Activated B cell treated with CpG ODN at 0.5 μM for 24 hours (primary cell): ENCODE measurements at regions not wholly inside any gene's neighbourhood (a gene's known extent, or its start where the extent isn't known, plus 50 kb on each side); places are given as distances from the start of the nearest gene placed in this dataset.

Experiments
- ATAC-seq: fragments of 200-7000 bp; cut with Tn5 transposase; one replicate; pipeline ENCODE4 v1.10.0; 2021; ENCODE audit warnings: low read depth, mild to moderate bottlenecking, moderate library complexity
- CTCF ChIA-PET: fragments of 350-600 bp; sonication (Branson Sonifier 250); formaldehyde crosslinking; loops from one replicate; lab custom pipeline; 2021; ENCODE audit warnings: antibody characterized with exemption; lab: Charles Lee
- POLR2A ChIA-PET: fragments of 350-600 bp; sonication (Branson Sonifier 250); formaldehyde crosslinking; loops from one replicate; lab custom pipeline; 2021; ENCODE audit warnings: antibody characterized with exemption; lab: Charles Lee
- DNase-seq: peaks from one replicate; pipeline ENCODE4 v3.0.0; 2022
- H3K27ac Mint-ChIP-seq: one replicate; pipeline ENCODE4 v1.8.0; 2020; ENCODE audit warnings: mixed read lengths
- H3K27me3 Mint-ChIP-seq: one replicate; pipeline ENCODE4 v1.8.0; 2021; ENCODE audit warnings: mixed read lengths
- H3K36me3 Mint-ChIP-seq: one replicate; pipeline ENCODE4 v1.8.0; 2021; ENCODE audit warnings: low read depth, mixed read lengths
- H3K4me1 Mint-ChIP-seq: one replicate; pipeline ENCODE4 v1.8.0; 2021; ENCODE audit warnings: mixed read lengths
- H3K4me3 Mint-ChIP-seq: one replicate; pipeline ENCODE4 v1.8.0; 2020; ENCODE audit warnings: mild to moderate bottlenecking, mixed read lengths
- H3K9me3 Mint-ChIP-seq: one replicate; pipeline ENCODE4 v1.8.0; 2020; ENCODE audit warnings: mixed read lengths
- intact Hi-C: fragments of 100-400 bp; cut with micrococcal nuclease; formaldehyde crosslinking; loops from one replicate; pipeline ENCODE4 v1.15.1; 2024
- TF ChIP-seq, protein P1 (sequence below): fragments of 200-600 bp; IDR thresholded peaks from one replicate; pipeline ENCODE4 v1.8.0; 2022; ENCODE audit warnings: antibody characterized with exemption, mild to moderate bottlenecking

DNA sequence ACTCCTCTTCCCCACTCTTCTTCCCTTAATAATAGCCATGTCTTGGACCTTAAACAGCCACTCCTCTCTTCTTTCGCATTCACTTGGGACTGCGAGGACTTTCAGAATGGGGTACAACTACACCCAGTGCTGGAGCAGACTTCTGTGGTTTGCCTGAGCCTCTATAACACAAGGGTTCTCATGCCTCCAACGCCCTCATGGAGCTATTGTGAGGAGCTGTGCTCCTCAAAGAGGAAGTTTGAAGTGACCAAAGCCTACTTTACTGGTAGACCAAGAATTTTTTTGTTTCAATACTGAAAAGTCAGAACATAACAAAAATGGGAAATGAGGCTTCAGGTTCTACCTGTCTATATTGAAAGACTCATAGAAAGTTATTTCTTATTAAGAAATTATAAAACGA is 316.4 kb downstream of the PIK3R1 start:
- peaks cover 8% of the 10 kb centered on the region for H3K27me3 Mint-ChIP-seq
- ChIA-PET POLR2A (no interaction called here), CTCF (no interaction called here)
- TF ChIP-seq, protein P1, sequence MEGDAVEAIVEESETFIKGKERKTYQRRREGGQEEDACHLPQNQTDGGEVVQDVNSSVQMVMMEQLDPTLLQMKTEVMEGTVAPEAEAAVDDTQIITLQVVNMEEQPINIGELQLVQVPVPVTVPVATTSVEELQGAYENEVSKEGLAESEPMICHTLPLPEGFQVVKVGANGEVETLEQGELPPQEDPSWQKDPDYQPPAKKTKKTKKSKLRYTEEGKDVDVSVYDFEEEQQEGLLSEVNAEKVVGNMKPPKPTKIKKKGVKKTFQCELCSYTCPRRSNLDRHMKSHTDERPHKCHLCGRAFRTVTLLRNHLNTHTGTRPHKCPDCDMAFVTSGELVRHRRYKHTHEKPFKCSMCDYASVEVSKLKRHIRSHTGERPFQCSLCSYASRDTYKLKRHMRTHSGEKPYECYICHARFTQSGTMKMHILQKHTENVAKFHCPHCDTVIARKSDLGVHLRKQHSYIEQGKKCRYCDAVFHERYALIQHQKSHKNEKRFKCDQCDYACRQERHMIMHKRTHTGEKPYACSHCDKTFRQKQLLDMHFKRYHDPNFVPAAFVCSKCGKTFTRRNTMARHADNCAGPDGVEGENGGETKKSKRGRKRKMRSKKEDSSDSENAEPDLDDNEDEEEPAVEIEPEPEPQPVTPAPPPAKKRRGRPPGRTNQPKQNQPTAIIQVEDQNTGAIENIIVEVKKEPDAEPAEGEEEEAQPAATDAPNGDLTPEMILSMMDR = no peak
- H3K36me3 Mint-ChIP-seq = no peaks in the 10 kb centered on the region
- intact Hi-C loops = no loop called here
- peaks cover 3% of the 10 kb centered on the region for H3K9me3 Mint-ChIP-seq
- DNase-seq (no peak), ATAC-seq (no peak)
- H3K4me3 Mint-ChIP-seq = no peak overlapping the region
- no peaks in the 10 kb centered on the region for H3K4me1 Mint-ChIP-seq
- no peak overlapping the region for H3K27ac Mint-ChIP-seq

DNA sequence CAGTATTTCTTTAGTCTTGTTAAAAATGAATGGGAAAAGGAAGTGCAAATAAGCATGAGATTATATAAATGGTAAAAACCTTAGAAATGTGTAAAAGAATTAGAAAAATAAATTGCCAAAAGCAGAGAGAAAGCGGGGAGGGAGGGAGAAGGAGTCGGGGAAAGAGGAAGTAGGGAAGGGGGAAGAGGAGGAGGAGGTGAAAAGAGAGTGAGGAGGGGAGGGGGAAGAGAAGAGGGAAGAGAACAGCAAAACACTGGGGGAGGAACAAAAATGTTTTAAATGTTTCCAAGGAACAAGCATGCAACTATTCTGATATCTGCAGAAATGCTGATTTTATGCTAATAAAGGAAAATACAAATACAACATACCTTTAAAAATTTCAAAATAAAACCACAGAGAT is 317.5 kb downstream of the PIK3R1 start:
- CTCF ChIA-PET = no interaction called here
- no peak overlapping the region for H3K27ac Mint-ChIP-seq
- H3K9me3 Mint-ChIP-seq = peaks cover under 1% of the 10 kb centered on the region
- TF ChIP-seq, protein P1 = no peak
- H3K4me1 Mint-ChIP-seq = no peaks in the 10 kb centered on the region
- H3K27me3 Mint-ChIP-seq = peaks cover 8% of the 10 kb centered on the region
- H3K4me3 Mint-ChIP-seq = no peak overlapping the region
- H3K36me3 Mint-ChIP-seq = no peaks in the 10 kb centered on the region
- DNase-seq (no peak), ATAC-seq (no peak)
- POLR2A ChIA-PET = no interaction called here
- intact Hi-C loops = no loop called here

DNA sequence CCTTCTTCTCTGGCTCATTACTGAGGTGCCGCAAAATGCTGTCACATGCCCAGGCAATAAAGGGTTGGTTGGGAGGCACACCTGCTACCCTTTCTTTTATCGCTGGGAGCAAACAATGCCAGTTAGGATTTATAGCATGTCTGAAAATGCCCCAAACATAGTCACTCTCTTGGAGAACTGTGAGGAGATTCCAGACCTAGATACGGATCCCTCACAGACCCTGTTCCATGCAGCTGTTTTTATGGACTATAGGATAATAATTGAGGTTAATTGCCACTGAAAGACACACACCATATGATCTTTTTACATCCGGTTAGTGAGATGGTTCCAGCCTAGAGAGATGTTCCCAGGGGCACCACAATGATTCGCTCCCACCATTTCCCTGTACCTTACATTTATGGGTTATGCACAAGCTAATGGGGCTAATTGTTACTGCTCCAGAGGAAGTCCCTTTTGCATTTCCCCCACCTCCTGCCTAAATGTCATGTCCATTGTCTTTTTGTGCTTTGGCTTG is 318.1 kb downstream of the PIK3R1 start:
- ChIA-PET POLR2A (no interaction called here), CTCF (no interaction called here)
- no peak for DNase-seq

DNA sequence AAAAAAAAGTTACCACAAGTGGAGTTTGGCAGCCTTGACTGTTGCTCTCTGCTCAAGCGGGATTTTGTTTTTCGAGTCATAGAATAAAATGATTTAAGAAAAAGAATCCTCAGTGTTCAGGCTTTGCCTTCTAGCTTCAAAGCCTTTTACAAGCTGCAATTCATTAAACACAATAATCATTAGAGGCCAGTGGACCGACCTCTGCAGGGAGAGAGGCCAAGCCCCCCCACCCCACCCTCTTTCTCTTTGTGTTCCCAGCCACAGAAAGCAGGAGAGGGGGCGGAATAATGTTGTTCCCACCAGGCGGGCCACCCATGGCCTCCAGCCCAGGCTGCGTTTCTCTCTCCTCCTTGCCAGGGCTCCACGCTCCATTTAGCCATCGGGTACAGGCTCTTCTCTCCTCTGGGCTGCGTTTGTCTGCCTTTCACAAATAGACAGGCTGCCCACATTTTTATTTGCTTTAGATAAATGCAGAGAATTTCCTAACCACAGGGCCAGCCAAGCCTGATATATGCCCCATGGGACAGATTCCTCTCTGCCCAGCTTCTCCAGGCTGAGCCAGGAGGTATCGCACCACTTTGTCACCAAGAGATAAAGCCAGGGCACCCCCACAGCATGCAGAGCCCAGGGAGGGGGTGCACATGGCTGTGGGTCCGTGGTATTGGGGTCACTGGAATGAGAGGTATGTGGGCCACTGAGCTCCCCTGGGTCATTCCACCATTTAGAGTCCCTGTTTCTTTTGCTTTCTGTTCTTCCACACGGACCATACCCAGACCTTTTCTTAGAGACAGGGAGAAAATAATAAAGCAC is 318.8 kb downstream of the PIK3R1 start:
- CTCF ChIA-PET = no interaction called here
- no peaks in the 10 kb centered on the region for H3K9me3 Mint-ChIP-seq
- H3K27ac Mint-ChIP-seq = no peak overlapping the region
- ATAC-seq (no peak), DNase-seq (no peak)
- POLR2A ChIA-PET = no interaction called here
- peaks cover 19% of the 10 kb centered on the region for H3K27me3 Mint-ChIP-seq
- H3K4me1 Mint-ChIP-seq = no peaks in the 10 kb centered on the region
- intact Hi-C loops = no loop called here
- TF ChIP-seq, protein P1 = no peak
- H3K4me3 Mint-ChIP-seq = no peak overlapping the region
- H3K36me3 Mint-ChIP-seq = no peaks in the 10 kb centered on the region

More for the DNA sequence above, 318.1 kb downstream of the PIK3R1 start:
- Mint-ChIP-seq H3K27ac (no peak overlapping the region), H3K4me3 (no peak overlapping the region), H3K9me3 (no peaks in the 10 kb centered on the region), H3K27me3 (peaks cover 13% of the 10 kb centered on the region), H3K36me3 (no peaks in the 10 kb centered on the region), H3K4me1 (no peaks in the 10 kb centered on the region)
- intact Hi-C loops = no loop called here
- no peak for ATAC-seq
- TF ChIP-seq, protein P1 = no peak

DNA sequence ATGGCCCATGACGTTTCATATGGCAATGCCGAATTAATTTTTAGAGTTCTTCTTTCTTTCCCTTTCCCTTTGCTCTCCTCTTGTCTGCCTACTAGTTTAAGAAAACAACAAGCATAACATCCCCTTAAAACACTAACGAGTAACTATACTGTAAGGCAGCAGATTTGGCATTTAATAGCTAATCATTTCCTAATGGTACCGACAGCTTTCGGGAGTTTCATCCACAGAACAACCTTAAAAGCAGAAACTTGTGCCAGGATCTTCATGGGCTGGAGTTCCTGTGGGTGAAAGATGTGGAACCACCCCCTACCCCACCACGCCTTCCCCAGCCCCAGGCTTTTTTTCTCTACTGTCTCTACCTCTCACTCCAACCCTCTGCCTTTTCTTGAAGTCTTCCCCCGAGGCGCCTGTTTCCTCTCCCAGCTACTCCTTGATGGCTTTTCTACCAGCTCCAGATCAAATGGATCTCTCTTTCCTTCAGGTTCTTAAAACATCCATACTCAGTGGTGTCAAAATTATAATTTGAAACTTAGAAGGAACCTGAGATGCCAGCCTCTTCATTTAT is 319.5 kb downstream of the PIK3R1 start:
- intact Hi-C loops = no loop called here
- H3K4me3 Mint-ChIP-seq = no peak overlapping the region
- H3K27me3 Mint-ChIP-seq = peaks cover 26% of the 10 kb centered on the region
- no peak overlapping the region for H3K27ac Mint-ChIP-seq
- POLR2A ChIA-PET = no interaction called here
- no peaks in the 10 kb centered on the region for H3K36me3 Mint-ChIP-seq
- DNase-seq = no peak
- TF ChIP-seq, protein P1 = no peak
- CTCF ChIA-PET = no interaction called here
- no peaks in the 10 kb centered on the region for H3K9me3 Mint-ChIP-seq
- no peak for ATAC-seq
- H3K4me1 Mint-ChIP-seq = no peaks in the 10 kb centered on the region
